H9 (cell line): ENCODE measurements at regions not wholly inside any gene's neighbourhood (a gene's known extent, or its start where the extent isn't known, plus 50 kb on each side); places are given as distances from the start of the nearest gene placed in this dataset.
"Not testable (repeated sequence)": the region's sequence is repeated elsewhere in the genome, so short reads cannot be mapped to it uniquely, and the experiment has no call there.

Source experiments
- DNase-seq: peaks from one replicate; pipeline ENCODE4 v3.0.0-alpha.2; 2017
- H2AFZ ChIP-seq: one replicate; pipeline ENCODE4 v1.6.1; 2013; ENCODE audit warnings: mild to moderate bottlenecking, low read length, control low read depth, moderate library complexity
- H2AK5ac ChIP-seq: 2 replicates; pipeline ENCODE4 v1.6.1; 2013; ENCODE audit warnings: low read length, control low read depth, mixed read lengths; ENCODE audit not compliant: insufficient read length
- H2BK120ac ChIP-seq: one replicate; pipeline ENCODE4 v1.6.1; 2013; ENCODE audit warnings: low read depth, mild to moderate bottlenecking, low read length, control low read depth, inconsistent platforms; ENCODE audit not compliant: poor library complexity, severe bottlenecking
- H2BK12ac ChIP-seq: 2 replicates; pipeline ENCODE4 v1.6.1; 2013; ENCODE audit warnings: low read length, control low read depth, mixed read lengths, low read depth; ENCODE audit not compliant: insufficient read length
- H2BK15ac ChIP-seq: 2 replicates; pipeline ENCODE4 v1.6.1; 2013; ENCODE audit warnings: low read depth, low read length, control low read depth
- H2BK20ac ChIP-seq: one replicate; pipeline ENCODE4 v1.6.1; 2013; ENCODE audit warnings: low read depth, mild to moderate bottlenecking, low read length, control low read depth, inconsistent platforms; ENCODE audit not compliant: poor library complexity, severe bottlenecking
- H2BK5ac ChIP-seq: 2 replicates; pipeline ENCODE4 v1.6.1; 2013; ENCODE audit warnings: low read length, control low read depth, mixed read lengths; ENCODE audit not compliant: insufficient read length
- H3K14ac ChIP-seq: 2 replicates; pipeline ENCODE4 v1.6.1; 2013; ENCODE audit warnings: low read length, control low read depth; ENCODE audit not compliant: insufficient read depth
- H3K18ac ChIP-seq: 2 replicates; pipeline ENCODE4 v1.6.1; 2013; ENCODE audit warnings: low read depth, mild to moderate bottlenecking, mixed read lengths, low read length, control low read depth; ENCODE audit not compliant: insufficient read length
- H3K23ac ChIP-seq: 2 replicates; pipeline ENCODE4 v1.6.1; 2013; ENCODE audit warnings: low read length, control low read depth, mixed read lengths, low read depth; ENCODE audit not compliant: insufficient read length
- H3K23me2 ChIP-seq: 2 replicates; pipeline ENCODE4 v1.6.1; 2013; ENCODE audit warnings: low read depth, mild to moderate bottlenecking, mixed read lengths, low read length, control low read depth; ENCODE audit not compliant: insufficient read length, poor library complexity, severe bottlenecking
- H3K27ac ChIP-seq: 2 replicates; pipeline ENCODE4 v1.5.1; 2013; ENCODE audit warnings: low read length, control low read depth, mixed read lengths, low read depth; ENCODE audit not compliant: insufficient read length
- H3K27me3 ChIP-seq: 2 replicates; pipeline ENCODE4 v1.6.1; 2013; ENCODE audit warnings: low read length, control low read depth, inconsistent platforms; ENCODE audit not compliant: insufficient read depth
- H3K4ac ChIP-seq: 2 replicates; pipeline ENCODE4 v1.6.1; 2013; ENCODE audit warnings: low read depth, mild to moderate bottlenecking, control low read depth, inconsistent platforms, low read length, moderate library complexity
- H3K4me1 ChIP-seq: 2 replicates; pipeline ENCODE4 v1.6.1; 2013; ENCODE audit warnings: low read length, control low read depth, inconsistent platforms; ENCODE audit not compliant: insufficient read depth
- H3K4me2 ChIP-seq: 2 replicates; pipeline ENCODE4 v1.6.1; 2013; ENCODE audit warnings: low read length, control low read depth, mixed read lengths; ENCODE audit not compliant: insufficient read length, insufficient read depth
- H3K56ac ChIP-seq: 2 replicates; pipeline ENCODE4 v1.6.1; 2013; ENCODE audit warnings: low read depth, mild to moderate bottlenecking, mixed read lengths, low read length, control low read depth; ENCODE audit not compliant: insufficient read length
- H3K79me1 ChIP-seq: 2 replicates; pipeline ENCODE4 v1.6.1; 2013; ENCODE audit warnings: low read depth, mild to moderate bottlenecking, moderate library complexity, low read length, control low read depth, inconsistent platforms; ENCODE audit not compliant: insufficient read depth, poor library complexity, severe bottlenecking
- H3K79me2 ChIP-seq: 2 replicates; pipeline ENCODE4 v1.6.1; 2013; ENCODE audit warnings: low read length, control low read depth, inconsistent platforms; ENCODE audit not compliant: insufficient read depth
- H3K9ac ChIP-seq: 2 replicates; pipeline ENCODE4 v1.6.1; 2013; ENCODE audit warnings: low read length, control low read depth, mixed read lengths; ENCODE audit not compliant: insufficient read length; ENCODE audit errors: extremely low read depth
- H3K9me3 ChIP-seq: one replicate; pipeline ENCODE4 v1.6.1; 2013; ENCODE audit warnings: low read depth, low read length, inconsistent platforms; ENCODE audit not compliant: control insufficient read depth
- H3T11ph ChIP-seq: one replicate; pipeline ENCODE4 v1.6.1; 2013; ENCODE audit warnings: mild to moderate bottlenecking, low read length, control low read depth, inconsistent platforms
- H4K20me1 ChIP-seq: one replicate; pipeline ENCODE4 v1.6.1; 2013; ENCODE audit not compliant: control insufficient read depth, insufficient read length, insufficient read depth
- H4K5ac ChIP-seq: 2 replicates; pipeline ENCODE4 v1.6.1; 2013; ENCODE audit warnings: low read depth, mild to moderate bottlenecking, mixed read lengths, low read length, control low read depth; ENCODE audit not compliant: insufficient read length
- H4K8ac ChIP-seq: replicated peaks from 2 replicates; pipeline ENCODE4 v1.6.1; 2013; ENCODE audit warnings: low read length, control low read depth, mixed read lengths, low read depth; ENCODE audit not compliant: insufficient read length
- H4K91ac ChIP-seq: 2 replicates; pipeline ENCODE4 v1.6.1; 2013; ENCODE audit warnings: low read depth, mild to moderate bottlenecking, moderate library complexity, mixed read lengths, low read length, control low read depth; ENCODE audit not compliant: insufficient read length
- H3K27ac Mint-ChIP-seq, 3 experiments: 2 replicates in 2 of 3; 3 replicates in 1 of 3; pipeline ENCODE4 v1.8.0; 2020 to 2021; ENCODE audit warnings: mixed read lengths in 3 of 3, mild to moderate bottlenecking in 1 of 3, moderate library complexity in 1 of 3
- H3K27me3 Mint-ChIP-seq: 2 replicates; pipeline ENCODE4 v1.8.0; 2021; ENCODE audit warnings: low read depth, mild to moderate bottlenecking, moderate library complexity, mixed read lengths
- H3K36me3 Mint-ChIP-seq, 3 experiments: 2 replicates in 2 of 3; 3 replicates in 1 of 3; pipeline ENCODE4 v1.8.0; 2020 to 2021; ENCODE audit warnings: low read depth in 3 of 3, mixed read lengths in 3 of 3; ENCODE audit not compliant: insufficient read depth in 1 of 3
- H3K4me1 Mint-ChIP-seq, 2 experiments: 2 replicates each; pipeline ENCODE4 v1.8.0; 2020; ENCODE audit warnings: mixed read lengths in 2 of 2
- H3K4me3 Mint-ChIP-seq, 2 experiments: 2 replicates in 1 of 2; 3 replicates in 1 of 2; pipeline ENCODE4 v1.8.0; 2020 to 2021; ENCODE audit warnings: mild to moderate bottlenecking in 2 of 2, mixed read lengths in 2 of 2, moderate library complexity in 1 of 2
- H3K9me3 Mint-ChIP-seq, 2 experiments: 2 replicates in 1 of 2; 3 replicates in 1 of 2; pipeline ENCODE4 v1.8.0; 2020; ENCODE audit warnings: mild to moderate bottlenecking in 2 of 2, mixed read lengths in 2 of 2, moderate library complexity in 1 of 2
- WGBS: extraction: QIAGEN DNeasy Blood & Tissue Kit; methylation state at CpG from one replicate; pipeline ENCODE4 v1.1.7; 2013; ENCODE audit warnings: missing lambda C conversion rate, low lambda C conversion rate, mixed read lengths; ENCODE audit not compliant: insufficient read length; ENCODE audit errors: extremely low coverage; 5-methylcytosine and 5-hydroxymethylcytosine counted together

DNA sequence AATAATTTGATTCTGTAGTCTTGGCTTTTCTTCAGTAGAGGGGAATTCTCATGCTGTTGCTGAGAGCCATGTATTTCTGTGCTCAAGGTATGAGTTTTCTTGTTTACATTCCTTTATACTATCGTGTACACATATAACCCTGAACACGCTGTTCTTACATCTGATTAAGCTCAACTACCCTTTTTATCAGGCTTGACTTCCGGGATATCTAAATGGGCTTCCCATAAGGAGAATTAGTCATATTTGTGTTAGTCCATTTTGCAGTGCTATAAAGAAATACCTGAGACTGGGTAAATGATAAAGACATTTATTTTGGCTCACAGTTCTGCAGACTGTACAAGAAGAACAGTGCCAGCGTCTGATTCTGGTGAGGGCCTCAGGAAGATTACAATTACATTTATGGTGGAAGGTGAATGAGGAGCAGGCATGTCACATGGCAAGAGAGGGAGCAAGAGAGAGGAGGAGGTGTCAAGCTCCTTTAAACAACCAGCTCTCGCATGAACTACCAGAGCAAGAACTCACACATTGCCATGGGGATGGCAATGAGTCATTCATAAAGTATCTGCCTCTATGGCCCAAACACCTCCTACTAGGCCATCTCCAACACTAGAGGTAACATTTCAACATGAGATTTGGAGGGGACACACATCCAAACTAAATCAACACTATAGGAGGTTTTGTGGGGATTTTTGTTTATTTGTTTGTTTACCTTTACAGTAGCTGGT is 118.2 kb downstream of the LIMS4 start:
- H2BK120ac ChIP-seq, H3K4me2 ChIP-seq, H2AFZ ChIP-seq, H2BK20ac ChIP-seq, H3K4ac ChIP-seq, H3K23ac ChIP-seq, H3K56ac ChIP-seq, H3K79me1 ChIP-seq, H3K27ac ChIP-seq, H4K20me1 ChIP-seq, H2AK5ac ChIP-seq, H3K9ac ChIP-seq, H3K4me1 ChIP-seq, H3K9me3 Mint-ChIP-seq, H4K91ac ChIP-seq, H3K27me3 Mint-ChIP-seq, H3K9me3 ChIP-seq, H3K27ac Mint-ChIP-seq, H2BK15ac ChIP-seq, H3K36me3 Mint-ChIP-seq, H3K4me1 Mint-ChIP-seq, H3K23me2 ChIP-seq, H4K8ac ChIP-seq, H3K4me3 Mint-ChIP-seq, H2BK12ac ChIP-seq, H3K18ac ChIP-seq, DNase-seq, H3K14ac ChIP-seq, H4K5ac ChIP-seq, H3K27me3 ChIP-seq, H3K79me2 ChIP-seq, H3T11ph ChIP-seq, H2BK5ac ChIP-seq: not testable (repeated sequence)
- no CpG with 5 or more reads among the region's 5 CpGs for WGBS

DNA sequence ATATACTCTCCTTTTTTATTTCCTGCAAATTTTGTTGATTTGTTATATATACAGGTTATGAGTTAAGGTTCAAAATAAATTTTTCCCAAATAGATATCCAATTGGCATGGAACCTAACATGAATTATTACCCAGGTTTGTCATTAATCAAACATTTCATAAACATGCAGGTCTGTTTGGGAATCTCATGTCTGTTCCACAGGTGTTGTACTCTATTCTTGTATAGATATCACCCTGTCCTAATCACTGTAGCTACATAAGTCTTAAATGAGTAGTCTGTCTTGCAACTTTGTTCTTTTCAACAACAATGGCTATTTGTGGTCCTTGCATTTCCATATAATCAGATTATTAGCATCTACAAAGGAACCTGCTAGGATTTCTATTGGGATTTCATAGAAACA is 121.9 kb downstream of the LIMS4 start:
- H3K27me3 ChIP-seq: not testable (repeated sequence)

More for the DNA sequence above, 121.9 kb downstream of the LIMS4 start:
- H3T11ph ChIP-seq, H3K23me2 ChIP-seq, H2BK120ac ChIP-seq, H4K5ac ChIP-seq, H3K4me1 Mint-ChIP-seq, H3K4ac ChIP-seq, H3K27ac ChIP-seq, H3K27me3 Mint-ChIP-seq, H3K9me3 ChIP-seq, H3K4me2 ChIP-seq, H3K18ac ChIP-seq, H3K79me1 ChIP-seq, H2BK12ac ChIP-seq, H3K14ac ChIP-seq, H3K9me3 Mint-ChIP-seq, H2BK20ac ChIP-seq, H3K9ac ChIP-seq, H4K20me1 ChIP-seq, H4K91ac ChIP-seq, H3K27ac Mint-ChIP-seq, DNase-seq, H3K56ac ChIP-seq, H3K79me2 ChIP-seq, H3K23ac ChIP-seq, H2BK5ac ChIP-seq, H4K8ac ChIP-seq, H3K4me1 ChIP-seq, H2AFZ ChIP-seq, H3K36me3 Mint-ChIP-seq, H3K4me3 Mint-ChIP-seq, H2BK15ac ChIP-seq, H2AK5ac ChIP-seq: not testable (repeated sequence)
